B cell (primary cell): ENCODE measurements at regions not wholly inside any gene's neighbourhood (a gene's known extent, or its start where the extent isn't known, plus 50 kb on each side); places are given as distances from the start of the nearest gene placed in this dataset.

Source experiments
- ATAC-seq: fragments of 200-7000 bp; cut with Tn5 transposase; one replicate; pipeline ENCODE4 v1.10.0; 2021; ENCODE audit warnings: low read depth, mild to moderate bottlenecking, moderate number of reproducible peaks, moderate library complexity
- CTCF ChIA-PET: fragments of 350-600 bp; sonication (Branson Sonifier 250); formaldehyde crosslinking; loops from one replicate; lab custom pipeline; 2021; ENCODE audit warnings: antibody characterized with exemption, inconsistent platforms; lab: Charles Lee
- POLR2A ChIA-PET: fragments of 350-600 bp; sonication (Branson Sonifier 250); formaldehyde crosslinking; loops from one replicate; lab custom pipeline; 2021; ENCODE audit warnings: antibody characterized with exemption; lab: Charles Lee
- DNase-seq: peaks from one replicate; pipeline ENCODE4 v3.0.0; 2013
- H2AFZ ChIP-seq: 2 replicates; pipeline ENCODE4 v1.6.1; 2012; ENCODE audit warnings: mild to moderate bottlenecking, low read depth, low read length; ENCODE audit not compliant: insufficient read depth, poor library complexity, severe bottlenecking
- H3K27ac ChIP-seq, 2 donors: 1 replicate in 1 of 2; 2 replicates in 1 of 2; pipeline ENCODE4 v1.5.1; 2012 to 2013; ENCODE audit warnings: low read length in 2 of 2, mild to moderate bottlenecking in 2 of 2, moderate library complexity in 1 of 2
- H3K27me3 ChIP-seq, 4 experiments: fragments of 200-600 bp in 1 of 4; sonication (generic) in 1 of 4; replicated peaks in 1 of 4; 1 replicate in 2 of 4; 2 replicates in 2 of 4; pipeline versions ENCODE4 v1.6.1 to v1.7.0; 2013 to 2016; ENCODE audit warnings: low read length in 3 of 4, mild to moderate bottlenecking in 2 of 4, mixed read lengths in 1 of 4, moderate library complexity in 1 of 4; ENCODE audit not compliant: insufficient read depth in 4 of 4, control insufficient read depth in 3 of 4; ENCODE audit errors: control extremely low read depth in 1 of 4
- H3K36me3 ChIP-seq, 2 experiments: replicated peaks in 1 of 2; 1 replicate in 1 of 2; 2 replicates in 1 of 2; pipeline versions ENCODE4 v1.6.1 to v1.7.1; 2013; ENCODE audit warnings: low read length in 1 of 2; ENCODE audit not compliant: insufficient read depth in 2 of 2, control insufficient read depth in 1 of 2; ENCODE audit errors: control extremely low read depth in 1 of 2, extremely low read depth in 1 of 2
- H3K4me1 ChIP-seq, 2 donors: fragments of 200-600 bp in 1 of 2; sonication (generic) in 1 of 2; 1 replicate in 1 of 2; 2 replicates in 1 of 2; pipeline versions ENCODE4 v1.5.1 to v1.6.1; 2013 to 2017; ENCODE audit warnings: low read length in 2 of 2; ENCODE audit not compliant: control insufficient read depth in 2 of 2, insufficient read depth in 2 of 2
- H3K4me2 ChIP-seq: replicated peaks from 2 replicates; pipeline ENCODE3; 2012; ENCODE audit warnings: mild to moderate bottlenecking, low read depth, low read length; ENCODE audit not compliant: poor library complexity, severe bottlenecking
- H3K4me3 ChIP-seq, 5 experiments: fragments of 200-600 bp in 1 of 5; sonication (generic) in 1 of 5; 1 replicate in 3 of 5; 2 replicates in 2 of 5; pipeline versions ENCODE4 v1.5.1 to v1.7.0; 2011 to 2016; ENCODE audit warnings: low read length in 4 of 5, mild to moderate bottlenecking in 4 of 5, low read depth in 2 of 5, control low read depth in 1 of 5, moderate library complexity in 1 of 5; ENCODE audit not compliant: insufficient read depth in 1 of 5; ENCODE audit errors: control extremely low read depth in 1 of 5, extremely low read depth in 1 of 5
- H3K79me2 ChIP-seq: fragments of 200-600 bp; sonication (generic); one replicate; pipeline ENCODE4 v1.6.0; 2016; ENCODE audit warnings: low read length; ENCODE audit not compliant: control insufficient read depth, insufficient read depth
- H3K9ac ChIP-seq: fragments of 200-600 bp; sonication (generic); 2 replicates; pipeline ENCODE4 v1.6.1; 2017; ENCODE audit warnings: mild to moderate bottlenecking, low read length, moderate library complexity
- H3K9me3 ChIP-seq, 3 donors: one replicate each; pipeline versions ENCODE4 v1.6.1 to v1.7.1; 2013; ENCODE audit warnings: low read length in 2 of 3; ENCODE audit not compliant: control insufficient read depth in 2 of 3, insufficient read depth in 1 of 3; ENCODE audit errors: control extremely low read depth in 1 of 3
- H4K20me1 ChIP-seq: 2 replicates; pipeline ENCODE4 v1.6.0; 2012; ENCODE audit warnings: mild to moderate bottlenecking, low read length; ENCODE audit not compliant: insufficient read depth, control insufficient read depth, poor library complexity, severe bottlenecking
- H3K27ac Mint-ChIP-seq: one replicate; pipeline ENCODE4 v1.8.0; 2021; ENCODE audit warnings: mixed read lengths
- H3K27me3 Mint-ChIP-seq: one replicate; pipeline ENCODE4 v1.8.0; 2021; ENCODE audit warnings: mixed read lengths
- H3K4me1 Mint-ChIP-seq: one replicate; pipeline ENCODE4 v1.8.0; 2021; ENCODE audit warnings: mixed read lengths
- H3K4me3 Mint-ChIP-seq: one replicate; pipeline ENCODE4 v1.8.0; 2021; ENCODE audit warnings: mixed read lengths
- H3K9me3 Mint-ChIP-seq: one replicate; pipeline ENCODE4 v1.8.0; 2022; ENCODE audit warnings: mixed read lengths; ENCODE audit not compliant: insufficient read depth
- CTCF ChIP-seq: fragments of 200-600 bp; IDR thresholded peaks from one replicate; pipeline ENCODE4 v1.8.0; 2022; ENCODE audit warnings: antibody characterized with exemption, mild to moderate bottlenecking
- EZH2 ChIP-seq: IDR thresholded peaks from 2 replicates; pipeline ENCODE4 v1.6.1; 2012; ENCODE audit warnings: borderline replicate concordance, low read depth, mild to moderate bottlenecking, moderate library complexity, low read length; ENCODE audit not compliant: insufficient read depth, poor library complexity, severe bottlenecking
- WGBS: methylation state at CpG from one replicate; pipeline ENCODE4 v1.1.5; 2013; ENCODE audit warnings: missing lambda C conversion rate; ENCODE audit not compliant: insufficient coverage; 5-methylcytosine and 5-hydroxymethylcytosine counted together
- intact Hi-C: fragments of 100-400 bp; cut with micrococcal nuclease; formaldehyde crosslinking; loops from one replicate; pipeline ENCODE4 v1.10.0; 2022

- Histone ChIP-seq H3K4me3 (no peak overlapping the region), H3K27me3 (no peaks in the 10 kb centered on the region), H2AFZ (no peak overlapping the region), H3K4me1 (no peaks in the 10 kb centered on the region), H3K9me3 (peaks cover 0 to 6% (median 0%) of the 10 kb centered on the region in 3 donors), H3K9ac (no peak overlapping the region), H3K4me2 (no peak overlapping the region), H4K20me1 (no peaks in the 10 kb centered on the region), H3K36me3 (no peaks in the 10 kb centered on the region), H3K79me2 (no peaks in the 10 kb centered on the region), H3K27ac (no peak overlapping the region)
- H3K27ac Mint-ChIP-seq, result no peak overlapping the region
- ATAC-seq (no peak), DNase-seq (no peak)
- POLR2A ChIA-PET, result no interaction called here
- peaks cover 14% of the 10 kb centered on the region for H3K27me3 Mint-ChIP-seq
- no peaks in the 10 kb centered on the region for H3K9me3 Mint-ChIP-seq
- no CpG with 5 or more reads among the region's 1 CpG for WGBS
- no peak for TF ChIP-seq CTCF
- TF ChIP-seq EZH2, result no peak
- H3K4me3 Mint-ChIP-seq, result no peak overlapping the region
- no peaks in the 10 kb centered on the region for H3K4me1 Mint-ChIP-seq
- CTCF ChIA-PET, result no interaction called here
- intact Hi-C loops, result no loop called here
Measured at GRCh38 chr9:38335686-38336085, 56.8 kb upstream of the ALDH1B1 start.

GRCh38 chr9:38334234-38334633, 58.3 kb upstream of the ALDH1B1 start:
- CTCF ChIA-PET, result no interaction called here
- no peak for ATAC-seq
- H3K36me3 ChIP-seq, result no peaks in the 10 kb centered on the region
- H3K4me3 ChIP-seq, result no peak overlapping the region
- WGBS, result 70% methylated on average over 3 of the region's 3 CpGs
- H3K4me1 ChIP-seq, result no peaks in the 10 kb centered on the region
- H3K27me3 ChIP-seq, result no peaks in the 10 kb centered on the region
- POLR2A ChIA-PET, result no interaction called here
- no peak overlapping the region for H2AFZ ChIP-seq
- Mint-ChIP-seq H3K27ac (no peak overlapping the region), H3K9me3 (no peaks in the 10 kb centered on the region), H3K4me1 (no peaks in the 10 kb centered on the region), H3K27me3 (peaks cover 13% of the 10 kb centered on the region), H3K4me3 (no peak overlapping the region)
- H3K79me2 ChIP-seq, result no peaks in the 10 kb centered on the region
- H3K9me3 ChIP-seq, result no peaks in the 10 kb centered on the region
- no peak for DNase-seq
- H3K4me2 ChIP-seq, result no peak overlapping the region
- H4K20me1 ChIP-seq, result no peaks in the 10 kb centered on the region
- no peak overlapping the region for H3K27ac ChIP-seq
- intact Hi-C loops, result no loop called here
- TF ChIP-seq CTCF (no peak), EZH2 (no peak)
- no peak overlapping the region for H3K9ac ChIP-seq
